NCI-H510A treated with DMSO at 0.1 percent for 48 hours (cell line): ENCODE measurements at regions not wholly inside any gene's neighbourhood (a gene's known extent, or its start where the extent isn't known, plus 50 kb on each side); places are given as distances from the start of the nearest gene placed in this dataset.
A peak's percentile ranks its signal among the peaks of the same experiment; 100 is the strongest.

Experiments
- DNase-seq: peaks from one replicate; lab custom pipeline; 2025; lab: John Stamatoyannopoulos, UW

- DNase-seq = no peak
These were observed 200.6 kb upstream of the MVB12B start for GRCh38 chr9:126125992-126126409.

GRCh38 chr9:126126807-126127206, 199.8 kb upstream of the MVB12B start:
- no peak for DNase-seq

GRCh38 chr9:126127591-126127990, 199.0 kb upstream of the MVB12B start:
- DNase-seq = no peak

GRCh38 chr9:126128494-126129142, 198.0 kb upstream of the MVB12B start:
- no peak for DNase-seq

- no peak for DNase-seq
These were observed 195.3 kb upstream of the MVB12B start for GRCh38 chr9:126131066-126132010.

GRCh38 chr9:126132746-126133145, 193.9 kb upstream of the MVB12B start:
- DNase-seq = no peak

- no peak for DNase-seq
These were observed 182.4 kb upstream of the MVB12B start for GRCh38 chr9:126144196-126144595.

GRCh38 chr9:126144603-126145456, 181.8 kb upstream of the MVB12B start:
- DNase-seq = no peak

GRCh38 chr9:126145887-126146253, 180.8 kb upstream of the MVB12B start:
- no peak for DNase-seq

GRCh38 chr9:126146254-126147145, 180.1 kb upstream of the MVB12B start:
- DNase-seq = peak; percentile 71

GRCh38 chr9:126147186-126147935, 179.3 kb upstream of the MVB12B start:
- DNase-seq = no peak

GRCh38 chr9:126147936-126148870, 178.4 kb upstream of the MVB12B start:
- no peak for DNase-seq

- no peak for DNase-seq
These were observed 177.6 kb upstream of the MVB12B start for GRCh38 chr9:126148994-126149393.

- DNase-seq = no peak
These were observed 177.0 kb upstream of the MVB12B start for GRCh38 chr9:126149661-126150060.

- peak; percentile 71 for DNase-seq
These were observed 176.1 kb upstream of the MVB12B start for GRCh38 chr9:126150411-126151030.

- DNase-seq = peak; percentile 91
These were observed 175.5 kb upstream of the MVB12B start for GRCh38 chr9:126151031-126151685.

- DNase-seq = peak; percentile 39
These were observed 174.9 kb upstream of the MVB12B start for GRCh38 chr9:126151686-126152134.

GRCh38 chr9:126152622-126153362, 173.8 kb upstream of the MVB12B start:
- DNase-seq = no peak
